ENCODE measurements at regions not wholly inside any gene's neighbourhood (a gene's known extent, or its start where the extent isn't known, plus 50 kb on each side); places are given as distances from the start of the nearest gene placed in this dataset.

DNA sequence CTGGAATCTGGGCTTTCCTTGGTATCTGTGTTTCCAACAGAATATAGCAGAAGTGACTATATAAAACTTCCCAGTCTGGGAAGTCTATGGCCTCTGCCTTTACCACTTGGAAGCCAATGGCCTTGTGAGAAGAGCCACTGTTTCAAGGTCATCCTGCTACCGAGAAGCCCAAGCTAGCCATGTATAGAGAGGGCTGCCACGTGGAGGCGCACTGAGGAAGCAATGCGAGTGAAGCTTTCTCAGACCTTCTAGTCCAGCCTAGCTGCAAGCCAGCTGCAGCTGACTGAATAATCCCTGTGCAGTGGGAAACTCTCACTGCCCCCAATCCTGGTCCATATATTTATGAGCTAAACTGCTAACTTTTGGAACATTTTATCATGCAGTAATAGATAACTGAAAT, 661.8 kb upstream of the RIOK2 start (continued):
- TF ChIP-seq, protein P1, sequence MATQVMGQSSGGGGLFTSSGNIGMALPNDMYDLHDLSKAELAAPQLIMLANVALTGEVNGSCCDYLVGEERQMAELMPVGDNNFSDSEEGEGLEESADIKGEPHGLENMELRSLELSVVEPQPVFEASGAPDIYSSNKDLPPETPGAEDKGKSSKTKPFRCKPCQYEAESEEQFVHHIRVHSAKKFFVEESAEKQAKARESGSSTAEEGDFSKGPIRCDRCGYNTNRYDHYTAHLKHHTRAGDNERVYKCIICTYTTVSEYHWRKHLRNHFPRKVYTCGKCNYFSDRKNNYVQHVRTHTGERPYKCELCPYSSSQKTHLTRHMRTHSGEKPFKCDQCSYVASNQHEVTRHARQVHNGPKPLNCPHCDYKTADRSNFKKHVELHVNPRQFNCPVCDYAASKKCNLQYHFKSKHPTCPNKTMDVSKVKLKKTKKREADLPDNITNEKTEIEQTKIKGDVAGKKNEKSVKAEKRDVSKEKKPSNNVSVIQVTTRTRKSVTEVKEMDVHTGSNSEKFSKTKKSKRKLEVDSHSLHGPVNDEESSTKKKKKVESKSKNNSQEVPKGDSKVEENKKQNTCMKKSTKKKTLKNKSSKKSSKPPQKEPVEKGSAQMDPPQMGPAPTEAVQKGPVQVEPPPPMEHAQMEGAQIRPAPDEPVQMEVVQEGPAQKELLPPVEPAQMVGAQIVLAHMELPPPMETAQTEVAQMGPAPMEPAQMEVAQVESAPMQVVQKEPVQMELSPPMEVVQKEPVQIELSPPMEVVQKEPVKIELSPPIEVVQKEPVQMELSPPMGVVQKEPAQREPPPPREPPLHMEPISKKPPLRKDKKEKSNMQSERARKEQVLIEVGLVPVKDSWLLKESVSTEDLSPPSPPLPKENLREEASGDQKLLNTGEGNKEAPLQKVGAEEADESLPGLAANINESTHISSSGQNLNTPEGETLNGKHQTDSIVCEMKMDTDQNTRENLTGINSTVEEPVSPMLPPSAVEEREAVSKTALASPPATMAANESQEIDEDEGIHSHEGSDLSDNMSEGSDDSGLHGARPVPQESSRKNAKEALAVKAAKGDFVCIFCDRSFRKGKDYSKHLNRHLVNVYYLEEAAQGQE (tag by site-specific recombination; IDR thresholded peaks at IDR 0.05): no peak
- TF ChIP-seq ZNF132 (tag by site-specific recombination; IDR thresholded peaks at IDR 0.05; ENCODE audit: borderline replicate concordance): no peak

DNA sequence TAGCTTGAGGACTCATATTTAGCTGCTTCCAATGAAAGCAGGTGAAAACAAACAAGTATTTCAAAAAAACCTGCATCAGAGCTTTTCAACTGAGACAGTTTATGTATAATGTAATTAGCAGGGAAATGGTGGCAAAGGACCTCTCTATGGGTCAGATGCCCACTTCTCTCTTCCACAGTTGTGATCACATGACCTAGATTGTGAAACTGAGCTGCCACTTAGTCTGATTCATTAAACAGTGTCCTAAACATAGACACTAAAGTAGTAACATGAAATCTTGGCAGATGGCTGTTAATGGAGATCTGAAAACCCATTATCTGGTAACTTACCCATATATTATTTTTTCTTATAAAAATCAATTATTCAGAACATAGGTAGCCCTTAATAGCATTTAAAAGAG, 663.6 kb upstream of the RIOK2 start:
- ChIA-PET POLR2A (no interaction called here), CTCF (no interaction called here)
- H3K4me1 ChIP-seq (ENCODE audit: control insufficient read depth, insufficient read depth, low read length): no peaks in the 10 kb centered on the region

DNA sequence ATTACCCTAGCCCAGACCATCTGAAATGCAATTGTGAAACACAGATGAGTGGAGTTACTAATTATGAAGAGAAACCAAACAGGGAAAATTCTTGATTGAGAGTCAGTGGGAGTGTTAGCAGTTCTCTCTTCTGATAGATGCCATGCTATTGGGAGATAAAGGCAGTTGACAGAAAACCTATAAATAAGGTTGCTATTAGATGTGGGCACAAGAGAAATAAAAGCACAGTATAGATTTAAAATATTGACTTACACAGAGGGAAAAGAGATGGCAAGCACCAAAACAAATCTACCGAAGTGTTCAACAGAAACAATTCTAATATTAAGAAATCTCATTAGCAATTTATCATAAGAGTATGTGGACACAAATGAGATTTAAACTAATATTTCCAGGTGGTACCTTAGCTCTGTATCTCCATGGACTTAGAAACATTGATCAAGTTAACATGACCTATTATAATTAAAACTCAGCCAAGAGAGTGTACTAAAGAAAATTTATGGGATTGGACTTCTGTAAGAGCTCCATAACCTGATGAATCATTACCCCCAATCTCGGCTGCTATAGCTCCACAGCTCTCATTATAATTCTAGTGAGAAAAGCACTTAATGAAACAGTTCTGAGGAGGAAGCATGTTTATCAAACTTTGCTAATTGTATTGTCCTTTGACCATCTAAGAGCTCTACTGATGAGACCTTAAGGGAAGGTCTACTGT, 665.0 kb upstream of the RIOK2 start:
- H3K36me3 ChIP-seq (ENCODE audit: control insufficient read depth in 2 of 2, insufficient read depth in 1 of 2, low read length in 2 of 2): no peaks in the 10 kb centered on the region
- CTCF ChIA-PET: interaction anchor here (1.1 kb wide), 1 partner anchor 11 kb away, joined by 3 read pairs; no protein-coding TSS in a partner anchor

More for the DNA sequence above, 663.6 kb upstream of the RIOK2 start:
- no peak for TF ChIP-seq ZNF391 (tag by site-specific recombination; IDR thresholded peaks at IDR 0.05; ENCODE audit: borderline replicate concordance, low read depth)
- TF ChIP-seq MYNN (tag by site-specific recombination; IDR thresholded peaks at IDR 0.05; ENCODE audit: borderline replicate concordance): no peak
- Histone ChIP-seq H3K9me3 (ENCODE audit: control insufficient read depth, insufficient read depth, low read depth, low read length) (no peaks in the 10 kb centered on the region), H3K27ac (ENCODE audit: extremely low read depth, low read depth, low read length) (no peak overlapping the region), H3K4me3 (ENCODE audit: low read depth, low read length) (no peak overlapping the region), H3K36me3 (ENCODE audit: control insufficient read depth in 2 of 2, insufficient read depth in 1 of 2, low read length in 2 of 2) (no peaks in the 10 kb centered on the region)

DNA sequence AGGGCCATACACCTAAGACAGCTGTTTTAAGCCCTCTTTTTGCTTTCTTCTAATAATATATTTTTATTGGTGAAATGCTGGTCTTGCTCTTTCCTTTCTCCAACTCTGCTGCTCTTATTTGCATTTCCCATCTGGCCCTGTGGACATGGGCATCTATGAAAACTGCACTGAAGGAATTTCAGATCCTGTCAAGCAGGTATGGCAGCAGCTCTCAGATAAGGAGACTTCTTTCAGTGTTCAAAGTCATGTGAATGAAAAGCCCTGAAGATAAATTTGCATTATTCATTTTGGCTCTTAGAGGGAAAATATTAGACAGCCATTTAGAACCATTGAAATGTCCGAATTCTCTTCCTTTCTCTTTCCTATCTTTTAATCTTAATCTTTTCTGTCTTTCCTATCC, 668.0 kb upstream of the RIOK2 start:
- no peaks in the 10 kb centered on the region for H3K36me3 ChIP-seq (ENCODE audit: control insufficient read depth in 2 of 2, insufficient read depth in 1 of 2, low read length in 2 of 2)
- H3K9me3 ChIP-seq (ENCODE audit: control insufficient read depth, insufficient read depth, low read depth, low read length): no peaks in the 10 kb centered on the region
- H3K27ac ChIP-seq (ENCODE audit: extremely low read depth, low read depth, low read length): no peak overlapping the region
- ChIA-PET CTCF (interaction anchor here (0.5 kb wide), 1 partner anchor 415 kb away, joined by 3 read pairs; no protein-coding TSS in a partner anchor), POLR2A (no interaction called here)
- TF ChIP-seq KLF9 (tag by site-specific recombination; IDR thresholded peaks at IDR 0.05; ENCODE audit: low read depth) (no peak), ZBTB8A (tag by site-specific recombination; IDR thresholded peaks at IDR 0.05) (no peak), ZNF747 (tag by site-specific recombination; IDR thresholded peaks at IDR 0.05) (no peak), SCRT2 (tag by site-specific recombination; IDR thresholded peaks at IDR 0.05) (no peak)
- H3K4me1 ChIP-seq (ENCODE audit: control insufficient read depth, insufficient read depth, low read length): no peaks in the 10 kb centered on the region
- H3K4me3 ChIP-seq (ENCODE audit: low read depth, low read length): no peak overlapping the region

More for the DNA sequence above, 665.0 kb upstream of the RIOK2 start:
- TF ChIP-seq, protein P2, sequence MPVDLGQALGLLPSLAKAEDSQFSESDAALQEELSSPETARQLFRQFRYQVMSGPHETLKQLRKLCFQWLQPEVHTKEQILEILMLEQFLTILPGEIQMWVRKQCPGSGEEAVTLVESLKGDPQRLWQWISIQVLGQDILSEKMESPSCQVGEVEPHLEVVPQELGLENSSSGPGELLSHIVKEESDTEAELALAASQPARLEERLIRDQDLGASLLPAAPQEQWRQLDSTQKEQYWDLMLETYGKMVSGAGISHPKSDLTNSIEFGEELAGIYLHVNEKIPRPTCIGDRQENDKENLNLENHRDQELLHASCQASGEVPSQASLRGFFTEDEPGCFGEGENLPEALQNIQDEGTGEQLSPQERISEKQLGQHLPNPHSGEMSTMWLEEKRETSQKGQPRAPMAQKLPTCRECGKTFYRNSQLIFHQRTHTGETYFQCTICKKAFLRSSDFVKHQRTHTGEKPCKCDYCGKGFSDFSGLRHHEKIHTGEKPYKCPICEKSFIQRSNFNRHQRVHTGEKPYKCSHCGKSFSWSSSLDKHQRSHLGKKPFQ (tag by site-specific recombination; IDR thresholded peaks at IDR 0.05): no peak
- Histone ChIP-seq H3K4me1 (ENCODE audit: control insufficient read depth, insufficient read depth, low read length) (no peaks in the 10 kb centered on the region), H3K27ac (ENCODE audit: extremely low read depth, low read depth, low read length) (no peak overlapping the region), H3K9me3 (ENCODE audit: control insufficient read depth, insufficient read depth, low read depth, low read length) (no peaks in the 10 kb centered on the region), H3K4me3 (ENCODE audit: low read depth, low read length) (no peak overlapping the region)
- POLR2A ChIA-PET: no interaction called here
